ENCODE measurements at regions not wholly inside any gene's neighbourhood (a gene's known extent, or its start where the extent isn't known, plus 50 kb on each side); places are given as distances from the start of the nearest gene placed in this dataset.

DNA sequence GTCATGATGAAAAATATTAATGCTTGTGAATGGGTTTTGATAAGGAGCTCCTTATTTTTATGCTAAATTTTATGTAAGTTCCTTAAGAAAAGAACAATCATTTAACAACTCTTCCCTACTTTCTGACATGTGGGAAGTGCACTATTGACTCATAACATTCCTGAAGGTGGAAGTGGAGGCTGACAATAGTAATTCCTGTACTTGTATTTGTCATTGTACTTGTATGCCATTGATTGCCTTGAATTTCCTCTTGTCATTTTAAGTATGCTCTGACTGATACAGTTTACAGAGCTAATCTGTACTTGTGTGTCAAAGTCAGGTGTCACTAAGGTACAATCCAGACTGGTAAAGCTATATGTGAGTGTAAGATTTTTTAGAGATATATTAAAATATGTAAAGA, 440.0 kb downstream of the SLC16A7 start:
- no peak for DNase-seq (ENCODE audit: low spot score)
- H3K9me2 ChIP-seq (ENCODE audit: insufficient read depth, low read length) = no peaks in the 10 kb centered on the region
- CTCF ChIA-PET (ENCODE audit: unreplicated experiment) = no interaction called here
- POLR2A ChIA-PET = interaction anchor here (0.6 to 0.8 kb wide), 3 partner anchors 26 to 331 kb away, joined by 3 to 4 read pairs (median 3); no protein-coding TSS in a partner anchor
- TF ChIP-seq CTCF (conservative IDR thresholded peaks at IDR 0.05; ENCODE audit: low read length) (no peak), EZH2phosphoT487 (IDR thresholded peaks at IDR 0.05; ENCODE audit: borderline replicate concordance, low read depth, low read length) (no peak)
- no peaks in the 10 kb centered on the region for H3K4me1 ChIP-seq (ENCODE audit: insufficient read depth, low read length, poor library complexity, severe bottlenecking)
- H3K4me2 ChIP-seq (ENCODE audit: low read length) = no peak overlapping the region
- intact Hi-C loops (cut with micrococcal nuclease; ENCODE audit: unreplicated experiment) = no loop called here
- H3K9me3 ChIP-seq (ENCODE audit: low read length) = no peaks in the 10 kb centered on the region
- no peaks in the 10 kb centered on the region for H3K79me2 ChIP-seq (ENCODE audit: insufficient read depth, low read depth, low read length)
- H3K36me3 ChIP-seq (ENCODE audit: insufficient read depth, low read length) = no peaks in the 10 kb centered on the region
- no peak overlapping the region for H2AFZ ChIP-seq (ENCODE audit: low read length)
- no TSS peak for BruUV-seq (replicated peaks)
- H3K4me3 ChIP-seq (ENCODE audit: low read depth, low read length, poor library complexity, severe bottlenecking) = no peak overlapping the region
- no peaks in the 10 kb centered on the region for H4K20me1 ChIP-seq (ENCODE audit: insufficient read depth, low read length)
- H3K27ac ChIP-seq (ENCODE audit: low read depth, low read length, poor library complexity, severe bottlenecking) = no peak overlapping the region

GRCh38 chr12:60042835-60043234, 447.0 kb downstream of the SLC16A7 start:
- Histone ChIP-seq H3K4me3 (ENCODE audit: low read depth, low read length, poor library complexity, severe bottlenecking) (no peak overlapping the region), H3K79me2 (ENCODE audit: insufficient read depth, low read depth, low read length) (no peaks in the 10 kb centered on the region), H3K9me3 (ENCODE audit: low read length) (no peaks in the 10 kb centered on the region), H3K9me2 (ENCODE audit: insufficient read depth, low read length) (no peaks in the 10 kb centered on the region), H3K4me1 (ENCODE audit: insufficient read depth, low read length, poor library complexity, severe bottlenecking) (no peaks in the 10 kb centered on the region), H3K4me2 (ENCODE audit: low read length) (no peak overlapping the region), H4K20me1 (ENCODE audit: insufficient read depth, low read length) (no peaks in the 10 kb centered on the region), H3K36me3 (ENCODE audit: insufficient read depth, low read length) (no peaks in the 10 kb centered on the region), H3K27ac (ENCODE audit: low read depth, low read length, poor library complexity, severe bottlenecking) (no peak overlapping the region), H2AFZ (ENCODE audit: low read length) (no peak overlapping the region)
- TF ChIP-seq CTCF (conservative IDR thresholded peaks at IDR 0.05; ENCODE audit: low read length) (no peak), EZH2phosphoT487 (IDR thresholded peaks at IDR 0.05; ENCODE audit: borderline replicate concordance, low read depth, low read length) (no peak)
- no peak for DNase-seq (ENCODE audit: low spot score)
- BruUV-seq (replicated peaks) = no TSS peak
- CTCF ChIA-PET (ENCODE audit: unreplicated experiment) = no interaction called here
- POLR2A ChIA-PET = interaction anchor here (0.7 kb wide), 1 partner anchor 11 kb away, joined by 3 read pairs; no protein-coding TSS in a partner anchor
- intact Hi-C loops (cut with micrococcal nuclease; ENCODE audit: unreplicated experiment) = no loop called here

DNA sequence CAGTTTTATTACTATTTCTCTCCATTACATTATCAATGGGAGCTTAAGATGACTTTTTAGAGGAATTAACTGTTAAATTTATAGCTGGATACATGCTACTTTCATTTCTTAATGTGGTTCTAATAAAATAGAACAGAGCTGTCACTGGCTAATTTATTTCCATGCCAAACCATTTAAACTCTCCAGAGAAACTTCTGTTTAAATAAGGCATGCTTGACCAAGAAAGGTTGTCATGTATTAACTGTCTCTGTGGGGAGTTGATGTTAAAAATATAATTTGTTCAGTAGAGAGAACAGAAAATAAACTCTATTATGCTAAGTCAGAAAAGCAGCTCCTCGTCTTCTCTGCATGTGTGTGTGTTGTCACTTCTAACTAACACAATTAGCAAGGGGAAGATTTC, 447.4 kb downstream of the SLC16A7 start:
- ChIA-PET POLR2A (interaction anchor here (0.7 kb wide), 1 partner anchor 12 kb away, joined by 3 read pairs; no protein-coding TSS in a partner anchor), CTCF (ENCODE audit: unreplicated experiment) (no interaction called here)
- H4K20me1 ChIP-seq (ENCODE audit: insufficient read depth, low read length) = no peaks in the 10 kb centered on the region
- no peak overlapping the region for H2AFZ ChIP-seq (ENCODE audit: low read length)
- H3K9me3 ChIP-seq (ENCODE audit: low read length) = no peaks in the 10 kb centered on the region
- H3K4me3 ChIP-seq (ENCODE audit: low read depth, low read length, poor library complexity, severe bottlenecking) = no peak overlapping the region
- no peaks in the 10 kb centered on the region for H3K9me2 ChIP-seq (ENCODE audit: insufficient read depth, low read length)
- H3K27ac ChIP-seq (ENCODE audit: low read depth, low read length, poor library complexity, severe bottlenecking) = no peak overlapping the region
- DNase-seq (ENCODE audit: low spot score) = no peak
- no peaks in the 10 kb centered on the region for H3K36me3 ChIP-seq (ENCODE audit: insufficient read depth, low read length)
- H3K4me2 ChIP-seq (ENCODE audit: low read length) = no peak overlapping the region
- TF ChIP-seq EZH2phosphoT487 (IDR thresholded peaks at IDR 0.05; ENCODE audit: borderline replicate concordance, low read depth, low read length) (no peak), CTCF (conservative IDR thresholded peaks at IDR 0.05; ENCODE audit: low read length) (no peak)
- H3K4me1 ChIP-seq (ENCODE audit: insufficient read depth, low read length, poor library complexity, severe bottlenecking) = no peaks in the 10 kb centered on the region
- no TSS peak for BruUV-seq (replicated peaks)
- intact Hi-C loops (cut with micrococcal nuclease; ENCODE audit: unreplicated experiment) = no loop called here
- no peaks in the 10 kb centered on the region for H3K79me2 ChIP-seq (ENCODE audit: insufficient read depth, low read depth, low read length)

All from OCI-LY7 (cell line).